22Rv1 (cell line): ENCODE measurements at regions not wholly inside any gene's neighbourhood (a gene's known extent, or its start where the extent isn't known, plus 50 kb on each side); places are given as distances from the start of the nearest gene placed in this dataset.

Experiments
- ZFX ChIP-seq: fragments of 450-650 bp; IDR thresholded peaks from 2 replicates; pipeline ENCODE4 v1.6.1; 2017; ENCODE audit warnings: antibody characterized with exemption, borderline replicate concordance
- TF ChIP-seq, protein P1 (sequence below): fragments of 450-650 bp; IDR thresholded peaks from 2 replicates; pipeline ENCODE4 v1.5.1; 2017; ENCODE audit warnings: mild to moderate bottlenecking

DNA sequence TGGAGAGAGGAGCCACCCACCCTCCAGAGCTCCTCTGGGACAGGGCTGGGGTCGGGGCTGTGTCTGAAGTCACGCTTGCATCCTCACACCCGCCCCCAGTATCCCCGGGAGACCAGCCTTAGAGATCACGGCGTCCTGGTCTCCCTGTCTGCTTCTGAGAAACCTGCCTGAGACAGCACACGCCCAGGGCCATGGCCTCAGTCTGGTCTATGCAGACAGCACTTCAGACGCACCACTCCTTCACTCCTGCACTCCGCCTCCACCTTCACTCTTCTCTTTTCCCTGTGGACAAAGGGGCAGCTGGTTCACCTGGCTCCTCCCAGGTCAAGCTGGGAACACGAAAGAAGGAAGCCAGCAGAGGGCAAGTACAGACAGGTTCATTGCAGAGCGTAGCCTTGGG lies 248.0 kb upstream of the GSE1 start:
- TF ChIP-seq, protein P1, sequence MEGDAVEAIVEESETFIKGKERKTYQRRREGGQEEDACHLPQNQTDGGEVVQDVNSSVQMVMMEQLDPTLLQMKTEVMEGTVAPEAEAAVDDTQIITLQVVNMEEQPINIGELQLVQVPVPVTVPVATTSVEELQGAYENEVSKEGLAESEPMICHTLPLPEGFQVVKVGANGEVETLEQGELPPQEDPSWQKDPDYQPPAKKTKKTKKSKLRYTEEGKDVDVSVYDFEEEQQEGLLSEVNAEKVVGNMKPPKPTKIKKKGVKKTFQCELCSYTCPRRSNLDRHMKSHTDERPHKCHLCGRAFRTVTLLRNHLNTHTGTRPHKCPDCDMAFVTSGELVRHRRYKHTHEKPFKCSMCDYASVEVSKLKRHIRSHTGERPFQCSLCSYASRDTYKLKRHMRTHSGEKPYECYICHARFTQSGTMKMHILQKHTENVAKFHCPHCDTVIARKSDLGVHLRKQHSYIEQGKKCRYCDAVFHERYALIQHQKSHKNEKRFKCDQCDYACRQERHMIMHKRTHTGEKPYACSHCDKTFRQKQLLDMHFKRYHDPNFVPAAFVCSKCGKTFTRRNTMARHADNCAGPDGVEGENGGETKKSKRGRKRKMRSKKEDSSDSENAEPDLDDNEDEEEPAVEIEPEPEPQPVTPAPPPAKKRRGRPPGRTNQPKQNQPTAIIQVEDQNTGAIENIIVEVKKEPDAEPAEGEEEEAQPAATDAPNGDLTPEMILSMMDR, result no peak
- no peak for TF ChIP-seq ZFX
